ENCODE measurements at regions not wholly inside any gene's neighbourhood (a gene's known extent, or its start where the extent isn't known, plus 50 kb on each side); places are given as distances from the start of the nearest gene placed in this dataset.

GRCh38 chrX:42540146-42540545 lies 237.8 kb downstream of the PPP1R2C start:
- H3K27ac ChIP-seq (ENCODE audit: low read depth, low read length), result no peak overlapping the region
- no peak overlapping the region for H3K4me2 ChIP-seq (ENCODE audit: low read length)
- H3K4me1 ChIP-seq (ENCODE audit: control insufficient read depth, low read length), result no peaks in the 10 kb centered on the region
- no peaks in the 10 kb centered on the region for H3F3A ChIP-seq (ENCODE audit: control insufficient read depth, insufficient read depth)
- no peaks in the 10 kb centered on the region for H3K27me3 ChIP-seq (ENCODE audit: control insufficient read depth, low read length)
- H4K20me1 ChIP-seq (ENCODE audit: control insufficient read depth, insufficient read depth, low read depth, low read length), result no peaks in the 10 kb centered on the region
- no peaks in the 10 kb centered on the region for H3K9me2 ChIP-seq (replicated peaks; ENCODE audit: control insufficient read depth, low read length)
- no peaks in the 10 kb centered on the region for H3K9me3 ChIP-seq (ENCODE audit: control insufficient read depth, insufficient read depth, low read length)
- H3K79me2 ChIP-seq (ENCODE audit: control insufficient read depth, low read length), result no peaks in the 10 kb centered on the region
- H3K36me3 ChIP-seq (ENCODE audit: control insufficient read depth, low read length), result no peaks in the 10 kb centered on the region
- TF ChIP-seq EZH2phosphoT487 (IDR thresholded peaks at IDR 0.05; ENCODE audit: borderline replicate concordance, low read length) (no peak), CTCF (IDR thresholded peaks at IDR 0.05; ENCODE audit: low read depth, low read length, poor library complexity, severe bottlenecking) (no peak)
- no peak overlapping the region for H3K4me3 ChIP-seq (ENCODE audit: low read length)

GRCh38 chrX:42538405-42538804 lies 239.6 kb downstream of the PPP1R2C start:
- Histone ChIP-seq H3K9me2 (replicated peaks; ENCODE audit: control insufficient read depth, low read length) (no peaks in the 10 kb centered on the region), H3F3A (ENCODE audit: control insufficient read depth, insufficient read depth) (no peaks in the 10 kb centered on the region), H3K9me3 (ENCODE audit: control insufficient read depth, insufficient read depth, low read length) (no peaks in the 10 kb centered on the region), H3K4me3 (ENCODE audit: low read length) (no peak overlapping the region), H3K36me3 (ENCODE audit: control insufficient read depth, low read length) (no peaks in the 10 kb centered on the region), H3K27ac (ENCODE audit: low read depth, low read length) (no peak overlapping the region), H3K4me1 (ENCODE audit: control insufficient read depth, low read length) (no peaks in the 10 kb centered on the region), H3K79me2 (ENCODE audit: control insufficient read depth, low read length) (no peaks in the 10 kb centered on the region), H4K20me1 (ENCODE audit: control insufficient read depth, insufficient read depth, low read depth, low read length) (no peaks in the 10 kb centered on the region), H3K27me3 (ENCODE audit: control insufficient read depth, low read length) (no peaks in the 10 kb centered on the region), H3K4me2 (ENCODE audit: low read length) (no peak overlapping the region)
- TF ChIP-seq EZH2phosphoT487 (IDR thresholded peaks at IDR 0.05; ENCODE audit: borderline replicate concordance, low read length), result no peak
- no peak for TF ChIP-seq CTCF (IDR thresholded peaks at IDR 0.05; ENCODE audit: low read depth, low read length, poor library complexity, severe bottlenecking)

GRCh38 chrX:42536286-42536685 lies 241.7 kb downstream of the PPP1R2C start:
- H3K36me3 ChIP-seq (ENCODE audit: control insufficient read depth, low read length), result no peaks in the 10 kb centered on the region
- H3K4me3 ChIP-seq (ENCODE audit: low read length), result no peak overlapping the region
- no peaks in the 10 kb centered on the region for H4K20me1 ChIP-seq (ENCODE audit: control insufficient read depth, insufficient read depth, low read depth, low read length)
- H3K27ac ChIP-seq (ENCODE audit: low read depth, low read length), result no peak overlapping the region
- H3K27me3 ChIP-seq (ENCODE audit: control insufficient read depth, low read length), result no peaks in the 10 kb centered on the region
- H3K9me2 ChIP-seq (replicated peaks; ENCODE audit: control insufficient read depth, low read length), result no peaks in the 10 kb centered on the region
- no peaks in the 10 kb centered on the region for H3F3A ChIP-seq (ENCODE audit: control insufficient read depth, insufficient read depth)
- no peak overlapping the region for H3K4me2 ChIP-seq (ENCODE audit: low read length)
- TF ChIP-seq CTCF (IDR thresholded peaks at IDR 0.05; ENCODE audit: low read depth, low read length, poor library complexity, severe bottlenecking) (no peak), EZH2phosphoT487 (IDR thresholded peaks at IDR 0.05; ENCODE audit: borderline replicate concordance, low read length) (no peak)
- no peaks in the 10 kb centered on the region for H3K9me3 ChIP-seq (ENCODE audit: control insufficient read depth, insufficient read depth, low read length)
- no peaks in the 10 kb centered on the region for H3K4me1 ChIP-seq (ENCODE audit: control insufficient read depth, low read length)
- H3K79me2 ChIP-seq (ENCODE audit: control insufficient read depth, low read length), result no peaks in the 10 kb centered on the region

- no peaks in the 10 kb centered on the region for H3K4me1 ChIP-seq (ENCODE audit: control insufficient read depth, low read length)
- TF ChIP-seq EZH2phosphoT487 (IDR thresholded peaks at IDR 0.05; ENCODE audit: borderline replicate concordance, low read length) (no peak), CTCF (IDR thresholded peaks at IDR 0.05; ENCODE audit: low read depth, low read length, poor library complexity, severe bottlenecking) (no peak)
- no peak overlapping the region for H3K4me2 ChIP-seq (ENCODE audit: low read length)
- H3K9me3 ChIP-seq (ENCODE audit: control insufficient read depth, insufficient read depth, low read length), result no peaks in the 10 kb centered on the region
- no peaks in the 10 kb centered on the region for H3K27me3 ChIP-seq (ENCODE audit: control insufficient read depth, low read length)
- H3K4me3 ChIP-seq (ENCODE audit: low read length), result no peak overlapping the region
- no peaks in the 10 kb centered on the region for H3F3A ChIP-seq (ENCODE audit: control insufficient read depth, insufficient read depth)
- H3K27ac ChIP-seq (ENCODE audit: low read depth, low read length), result no peak overlapping the region
- no peaks in the 10 kb centered on the region for H4K20me1 ChIP-seq (ENCODE audit: control insufficient read depth, insufficient read depth, low read depth, low read length)
- H3K9me2 ChIP-seq (replicated peaks; ENCODE audit: control insufficient read depth, low read length), result no peaks in the 10 kb centered on the region
- no peaks in the 10 kb centered on the region for H3K36me3 ChIP-seq (ENCODE audit: control insufficient read depth, low read length)
- H3K79me2 ChIP-seq (ENCODE audit: control insufficient read depth, low read length), result no peaks in the 10 kb centered on the region
Observed at GRCh38 chrX:42535233-42535632, 242.7 kb downstream of the PPP1R2C start.
